Transverse colon (tissue), 4 donors: ENCODE measurements at regions not wholly inside any gene's neighbourhood (a gene's known extent, or its start where the extent isn't known, plus 50 kb on each side); places are given as distances from the start of the nearest gene placed in this dataset.

ENCODE experiments used
- EP300 ChIP-seq: sonication (generic); formaldehyde crosslinking; IDR thresholded peaks from one replicate; pipeline ENCODE4 v1.6.1; 2017; ENCODE audit warnings: antibody characterized with exemption, low read depth
- POLR2A ChIP-seq: fragments of 450-650 bp; IDR thresholded peaks from one replicate; pipeline ENCODE4 v1.6.1; 2016; ENCODE audit warnings: antibody characterized with exemption, mild to moderate bottlenecking, moderate library complexity
- POLR2AphosphoS5 ChIP-seq, 3 donors: sonication (generic); formaldehyde crosslinking; IDR thresholded peaks; one replicate each; pipeline ENCODE4 v1.6.1; 2016; ENCODE audit warnings: antibody characterized with exemption in 3 of 3
- TF ChIP-seq, protein P1 (sequence below), 5 experiments: fragments of 200-600 bp in 3 of 5; fragments of 450-650 bp in 2 of 5; sonication (generic) in 3 of 5; IDR thresholded peaks; 1 replicate in 2 of 5; 2 replicates in 3 of 5; pipeline ENCODE4 v1.5.1; 2016 to 2017; ENCODE audit warnings: antibody characterized with exemption in 5 of 5, inconsistent platforms in 3 of 5, mild to moderate bottlenecking in 2 of 5, moderate library complexity in 1 of 5

DNA sequence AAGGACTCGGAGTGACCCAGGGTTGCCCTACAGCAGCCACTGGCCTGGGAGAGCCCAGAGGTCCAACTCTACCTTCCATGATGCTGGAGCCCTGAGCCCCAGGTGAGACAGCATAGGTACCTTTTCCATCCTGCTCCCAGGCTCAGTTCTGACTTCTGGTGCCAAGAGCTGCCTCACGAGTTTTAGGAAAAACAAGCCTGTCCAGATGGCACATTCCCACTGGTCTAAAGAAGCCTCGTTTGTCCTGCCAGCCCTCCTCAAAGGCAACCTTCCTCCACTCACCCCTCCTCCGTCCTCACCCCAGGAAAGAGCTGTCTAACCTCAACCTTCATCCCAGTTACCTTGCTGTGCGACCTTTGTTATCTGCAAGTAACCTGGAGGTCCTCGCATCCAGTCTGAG is 53.5 kb upstream of the PRELP start:
- TF ChIP-seq, protein P1, sequence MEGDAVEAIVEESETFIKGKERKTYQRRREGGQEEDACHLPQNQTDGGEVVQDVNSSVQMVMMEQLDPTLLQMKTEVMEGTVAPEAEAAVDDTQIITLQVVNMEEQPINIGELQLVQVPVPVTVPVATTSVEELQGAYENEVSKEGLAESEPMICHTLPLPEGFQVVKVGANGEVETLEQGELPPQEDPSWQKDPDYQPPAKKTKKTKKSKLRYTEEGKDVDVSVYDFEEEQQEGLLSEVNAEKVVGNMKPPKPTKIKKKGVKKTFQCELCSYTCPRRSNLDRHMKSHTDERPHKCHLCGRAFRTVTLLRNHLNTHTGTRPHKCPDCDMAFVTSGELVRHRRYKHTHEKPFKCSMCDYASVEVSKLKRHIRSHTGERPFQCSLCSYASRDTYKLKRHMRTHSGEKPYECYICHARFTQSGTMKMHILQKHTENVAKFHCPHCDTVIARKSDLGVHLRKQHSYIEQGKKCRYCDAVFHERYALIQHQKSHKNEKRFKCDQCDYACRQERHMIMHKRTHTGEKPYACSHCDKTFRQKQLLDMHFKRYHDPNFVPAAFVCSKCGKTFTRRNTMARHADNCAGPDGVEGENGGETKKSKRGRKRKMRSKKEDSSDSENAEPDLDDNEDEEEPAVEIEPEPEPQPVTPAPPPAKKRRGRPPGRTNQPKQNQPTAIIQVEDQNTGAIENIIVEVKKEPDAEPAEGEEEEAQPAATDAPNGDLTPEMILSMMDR (IDR thresholded peaks at IDR 0.05): no peak
- TF ChIP-seq POLR2A (no peak), EP300 (no peak), POLR2AphosphoS5 (IDR thresholded peaks at IDR 0.05) (no peak)
